ENCODE measurements at regions not wholly inside any gene's neighbourhood (a gene's known extent, or its start where the extent isn't known, plus 50 kb on each side); places are given as distances from the start of the nearest gene placed in this dataset.
"Not testable (repeated sequence)": the region's sequence is repeated elsewhere in the genome, so short reads cannot be mapped to it uniquely, and the experiment has no call there.

- no peak for DNase-seq (ENCODE audit: low read depth)
Observed at GRCh38 chr10:130660266-130660665, 524.1 kb downstream of the GLRX3 start.

- DNase-seq (ENCODE audit: low read depth), result no peak
Observed at GRCh38 chr10:130661419-130661818, 525.2 kb downstream of the GLRX3 start.

GRCh38 chr10:130662775-130663174 lies 526.6 kb downstream of the GLRX3 start:
- DNase-seq (ENCODE audit: low read depth), result no peak

- no peak for DNase-seq (ENCODE audit: low read depth)
Observed at GRCh38 chr10:130664526-130664925, 528.3 kb downstream of the GLRX3 start.

DNA sequence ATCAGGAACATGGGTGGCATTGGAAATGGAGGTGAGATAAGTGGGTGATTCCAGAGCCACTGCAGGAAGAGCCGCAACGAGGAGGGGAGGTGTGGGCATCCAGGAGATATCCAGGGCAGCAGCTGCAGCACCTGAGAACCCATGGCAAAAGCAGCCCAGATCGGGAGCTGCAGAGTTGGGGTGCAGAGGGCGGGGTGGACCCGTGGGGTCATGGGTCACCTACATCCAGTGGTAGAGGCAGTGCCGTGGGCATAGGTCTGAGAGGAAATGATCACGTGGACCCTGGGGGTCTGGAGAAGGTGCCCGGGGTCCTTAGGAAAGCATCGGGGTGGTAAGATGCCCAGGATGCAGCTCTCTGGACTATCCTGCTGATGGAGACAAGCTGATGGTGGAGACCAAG lies 530.0 kb downstream of the GLRX3 start:
- no peak for DNase-seq (ENCODE audit: low read depth)

DNA sequence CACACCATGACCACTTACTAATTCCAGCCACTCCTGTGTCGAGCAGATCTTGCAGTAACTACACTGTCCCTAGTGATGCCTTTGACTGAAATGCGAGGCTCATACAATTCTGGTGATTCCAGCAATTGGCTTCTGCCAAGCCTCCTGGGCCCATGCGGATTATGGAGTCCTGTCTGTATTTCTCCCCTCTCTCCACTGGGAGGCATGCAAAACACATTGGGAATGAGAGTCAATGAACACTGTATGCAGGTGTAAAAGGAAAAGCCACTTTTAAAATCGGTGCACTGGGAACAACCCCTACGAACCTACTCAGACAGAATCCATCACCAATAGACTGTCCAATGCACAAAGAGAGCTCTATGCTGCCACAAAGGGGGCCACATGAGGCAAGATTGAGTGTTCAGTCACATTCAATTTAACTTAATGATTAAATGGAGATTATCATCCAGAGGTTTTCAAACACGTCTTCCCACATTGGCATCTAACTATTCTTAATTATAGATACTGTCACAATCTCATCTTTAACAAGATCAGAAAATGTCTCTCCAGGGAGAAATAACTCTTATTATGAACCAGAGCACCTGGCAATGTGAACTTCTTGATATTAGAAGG lies 550.6 kb downstream of the GLRX3 start:
- DNase-seq (ENCODE audit: low read depth), result no peak

DNA sequence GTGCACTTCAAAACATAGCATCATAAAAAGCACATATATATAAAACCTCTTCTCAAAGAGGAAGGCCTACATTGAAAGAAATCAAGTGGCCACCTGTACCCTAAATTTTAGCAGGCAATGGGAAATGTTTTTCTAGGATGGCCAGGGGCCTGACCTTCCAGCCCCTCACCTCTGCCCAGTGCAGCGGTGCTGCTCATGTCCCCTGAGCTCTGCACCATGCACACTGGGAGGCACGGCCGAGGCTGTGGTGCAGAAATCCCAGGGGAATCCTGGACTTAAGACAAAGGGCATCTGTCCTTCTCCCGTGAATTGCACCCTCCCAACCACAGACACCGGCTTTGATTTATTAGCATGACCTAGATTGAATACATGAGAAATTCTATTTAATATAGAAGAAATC lies 551.4 kb downstream of the GLRX3 start:
- no peak for DNase-seq (ENCODE audit: low read depth)

- no peak for DNase-seq (ENCODE audit: low read depth)
Observed at GRCh38 chr10:130689743-130690626, 553.8 kb downstream of the GLRX3 start.

- no peak for DNase-seq (ENCODE audit: low read depth)
Observed at GRCh38 chr10:130691776-130692175, 555.6 kb downstream of the GLRX3 start.

GRCh38 chr10:130696870-130697269 lies 560.7 kb downstream of the GLRX3 start:
- DNase-seq (ENCODE audit: low read depth), result no peak

- DNase-seq (ENCODE audit: low read depth), result no peak
Observed at GRCh38 chr10:130707389-130707979, 571.3 kb downstream of the GLRX3 start.

- DNase-seq (ENCODE audit: low read depth), result no peak
Observed at GRCh38 chr10:130708465-130709070, 572.4 kb downstream of the GLRX3 start.

DNA sequence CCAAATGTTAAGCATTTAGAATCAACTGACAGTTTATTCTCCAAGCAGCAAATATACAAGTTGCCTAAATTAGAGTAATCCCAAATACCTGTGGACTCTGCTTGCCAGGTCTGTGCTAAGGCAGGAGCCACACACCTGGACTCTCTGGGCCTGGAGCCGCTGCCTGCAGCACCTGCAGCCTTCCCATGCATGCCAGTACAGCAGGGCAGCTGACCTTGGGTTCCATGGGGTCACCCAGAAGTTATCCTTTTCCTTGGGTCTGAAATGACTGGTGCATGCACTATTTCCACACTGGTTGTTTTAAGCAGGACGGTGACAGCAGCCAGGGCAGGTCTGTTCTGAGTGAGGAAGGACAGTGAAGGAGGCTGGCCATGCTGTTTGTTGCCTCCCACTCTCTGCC lies 573.2 kb downstream of the GLRX3 start:
- DNase-seq (ENCODE audit: low read depth), result no peak

DNA sequence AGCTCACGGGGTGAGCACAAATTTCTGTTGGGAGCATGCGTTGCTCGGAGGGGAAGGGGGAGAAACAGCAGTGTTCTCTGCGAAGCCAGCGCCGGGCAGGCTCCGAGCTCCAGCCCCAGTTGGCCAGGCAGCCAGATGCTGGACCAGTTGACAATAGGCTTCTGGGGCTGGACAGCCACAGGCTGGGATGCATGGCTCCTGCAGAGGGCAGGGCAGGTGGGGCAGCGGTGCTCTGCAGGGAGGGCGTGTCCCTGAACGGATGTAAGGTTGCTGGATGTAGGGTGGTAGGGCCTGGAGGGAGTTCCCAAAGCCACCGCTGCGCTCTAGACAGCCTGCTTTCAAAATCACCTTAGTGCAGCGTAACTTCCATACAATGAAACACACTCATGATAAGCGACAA lies 574.9 kb downstream of the GLRX3 start:
- no peak for DNase-seq (ENCODE audit: low read depth)

GRCh38 chr10:130713135-130713534 lies 576.9 kb downstream of the GLRX3 start:
- no peak for DNase-seq (ENCODE audit: low read depth)

GRCh38 chr10:130713731-130714130 lies 577.5 kb downstream of the GLRX3 start:
- no peak for DNase-seq (ENCODE audit: low read depth)

- DNase-seq (ENCODE audit: low read depth), result no peak
Observed at GRCh38 chr10:130714742-130715467, 578.7 kb downstream of the GLRX3 start.

DNA sequence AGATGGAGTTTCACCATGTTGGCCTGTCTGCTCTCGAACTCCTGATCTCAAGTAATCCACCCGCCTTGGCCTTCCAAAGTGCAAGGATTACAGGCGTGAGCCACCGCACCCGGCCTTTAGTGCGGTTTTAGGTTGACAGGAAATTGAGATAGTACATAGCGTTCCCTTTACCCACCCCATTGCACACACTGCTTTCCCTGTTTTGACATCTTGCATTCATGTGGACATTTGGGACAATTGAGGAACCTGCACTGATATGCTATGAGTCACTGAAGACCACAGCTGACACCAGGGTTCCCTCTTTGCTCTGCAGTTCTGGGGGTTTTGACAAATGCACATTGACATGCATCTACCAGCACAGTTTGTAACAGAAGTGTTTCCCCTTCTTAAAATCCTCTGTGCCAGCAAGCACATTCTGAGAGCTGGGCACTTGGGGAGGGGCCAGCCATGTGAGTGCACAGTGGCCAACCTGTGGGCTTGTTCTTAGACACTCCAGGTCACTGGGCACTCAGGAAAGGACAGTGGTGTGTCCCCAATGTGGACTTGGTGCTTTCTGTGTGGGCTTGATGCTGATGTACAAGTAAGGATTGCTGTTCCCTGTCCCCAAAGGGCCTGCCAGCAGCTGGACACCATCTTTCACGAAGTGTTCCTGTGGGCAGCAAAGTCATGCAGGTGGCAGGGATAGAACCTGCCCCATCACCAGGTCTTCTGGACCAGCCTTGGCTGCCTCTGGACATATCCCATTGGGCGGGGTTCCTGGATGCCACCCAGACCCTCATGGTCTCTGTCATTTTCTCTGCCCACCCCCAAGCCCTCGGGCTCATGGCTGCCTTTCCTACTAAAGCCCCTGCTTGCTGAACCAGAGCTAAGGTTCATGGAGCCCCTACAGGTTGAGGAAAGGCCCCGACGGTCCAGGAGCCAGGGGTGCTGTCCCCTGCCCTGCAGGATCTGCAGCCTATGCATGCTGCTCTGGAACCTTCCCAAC lies 579.8 kb downstream of the GLRX3 start:
- no peak for DNase-seq (ENCODE audit: low read depth)

DNA sequence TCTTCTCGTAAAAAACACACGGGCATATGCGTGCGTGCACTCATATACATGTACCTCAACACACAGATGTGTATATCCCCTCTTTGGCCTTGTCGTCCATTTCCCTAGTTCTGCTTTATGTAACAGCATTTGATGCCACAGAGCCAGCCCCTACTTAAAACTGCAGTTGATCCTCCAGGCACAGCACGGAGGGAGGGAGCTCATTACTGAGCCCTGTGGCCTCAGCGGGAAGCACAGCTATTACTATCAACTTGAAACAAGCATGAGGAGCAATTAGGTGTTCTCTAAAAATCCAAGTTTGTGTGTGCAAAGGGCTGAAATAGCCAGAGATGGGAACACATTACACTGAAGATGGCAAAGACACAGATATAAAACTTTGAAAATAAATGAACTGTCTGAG lies 580.9 kb downstream of the GLRX3 start:
- DNase-seq (ENCODE audit: low read depth), result no peak

- not testable (repeated sequence) for DNase-seq (ENCODE audit: low read depth)
Observed at GRCh38 chr10:130718744-130719447, 582.7 kb downstream of the GLRX3 start.
